OCI-LY7 (cell line): ENCODE measurements at regions not wholly inside any gene's neighbourhood (a gene's known extent, or its start where the extent isn't known, plus 50 kb on each side); places are given as distances from the start of the nearest gene placed in this dataset.

ENCODE experiments used
- CTCF ChIP-seq: fragments of 200-600 bp; sonication (generic); conservative IDR thresholded peaks from 2 replicates; pipeline ENCODE4 v1.5.1; 2014; ENCODE audit warnings: mild to moderate bottlenecking, antibody characterized with exemption, low read length, moderate library complexity, mixed read lengths
- EZH2phosphoT487 ChIP-seq: fragments of 200-600 bp; sonication (generic); IDR thresholded peaks from 2 replicates; pipeline ENCODE4 v1.6.1; 2018; ENCODE audit warnings: low read depth, borderline replicate concordance, mild to moderate bottlenecking, mixed run types, antibody characterized with exemption, low read length, moderate library complexity, mixed read lengths

- no peak for TF ChIP-seq CTCF
- no peak for TF ChIP-seq EZH2phosphoT487
Observed at GRCh38 chr13:34857558-34858325, 84.3 kb upstream of the NBEA start.
